D721Med (cell line): ENCODE measurements at regions not wholly inside any gene's neighbourhood (a gene's known extent, or its start where the extent isn't known, plus 50 kb on each side); places are given as distances from the start of the nearest gene placed in this dataset.

Experiments used
- DNase-seq: peaks from one replicate; pipeline ENCODE4 v3.0.0; 2011; ENCODE audit warnings: low spot score; ENCODE audit not compliant: insufficient read length
- FAIRE-seq: peaks from 2 replicates; lab custom pipeline; 2011; peaks lifted over from hg19 to GRCh38; lab: Jason Lieb, UNC
- TF ChIP-seq, protein P1 (sequence below): IDR thresholded peaks from 2 replicates; pipeline ENCODE4 v1.5.1; 2012; ENCODE audit warnings: mild to moderate bottlenecking, control low read depth; ENCODE audit not compliant: insufficient read depth; ENCODE audit errors: missing control alignments

DNA sequence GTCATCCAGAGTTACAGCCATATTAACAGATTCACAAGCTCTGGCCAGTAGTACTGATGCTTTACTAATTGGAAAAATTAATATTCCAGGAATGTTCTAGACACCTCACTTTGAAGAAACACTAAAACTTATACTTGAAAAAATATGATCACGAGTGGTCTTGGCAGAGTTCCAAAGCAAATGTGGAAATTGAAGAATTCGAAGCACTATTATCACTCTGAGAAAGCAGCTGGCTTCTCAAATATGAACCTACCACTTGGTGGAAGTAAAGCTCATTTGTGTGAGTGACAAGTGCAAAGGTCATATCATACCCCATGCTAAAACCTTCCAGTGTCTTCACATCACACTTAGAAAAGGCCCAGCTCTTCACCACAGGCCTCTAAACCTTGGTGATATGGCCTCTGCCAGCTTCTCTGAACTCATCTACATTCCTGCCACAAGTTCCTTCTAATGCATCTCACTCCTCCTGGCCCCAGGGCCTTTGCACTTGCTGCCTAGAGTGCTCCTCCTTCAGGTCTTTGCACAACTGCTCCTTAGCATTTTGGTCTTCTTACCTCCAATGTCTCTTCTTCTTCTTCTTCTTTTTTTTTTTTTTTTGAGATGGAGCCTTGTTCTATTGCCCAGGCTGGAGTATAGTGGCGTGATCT lies 175.7 kb upstream of the SMIM23 start:
- DNase-seq (no peak), FAIRE-seq (no peak)
- TF ChIP-seq, protein P1, sequence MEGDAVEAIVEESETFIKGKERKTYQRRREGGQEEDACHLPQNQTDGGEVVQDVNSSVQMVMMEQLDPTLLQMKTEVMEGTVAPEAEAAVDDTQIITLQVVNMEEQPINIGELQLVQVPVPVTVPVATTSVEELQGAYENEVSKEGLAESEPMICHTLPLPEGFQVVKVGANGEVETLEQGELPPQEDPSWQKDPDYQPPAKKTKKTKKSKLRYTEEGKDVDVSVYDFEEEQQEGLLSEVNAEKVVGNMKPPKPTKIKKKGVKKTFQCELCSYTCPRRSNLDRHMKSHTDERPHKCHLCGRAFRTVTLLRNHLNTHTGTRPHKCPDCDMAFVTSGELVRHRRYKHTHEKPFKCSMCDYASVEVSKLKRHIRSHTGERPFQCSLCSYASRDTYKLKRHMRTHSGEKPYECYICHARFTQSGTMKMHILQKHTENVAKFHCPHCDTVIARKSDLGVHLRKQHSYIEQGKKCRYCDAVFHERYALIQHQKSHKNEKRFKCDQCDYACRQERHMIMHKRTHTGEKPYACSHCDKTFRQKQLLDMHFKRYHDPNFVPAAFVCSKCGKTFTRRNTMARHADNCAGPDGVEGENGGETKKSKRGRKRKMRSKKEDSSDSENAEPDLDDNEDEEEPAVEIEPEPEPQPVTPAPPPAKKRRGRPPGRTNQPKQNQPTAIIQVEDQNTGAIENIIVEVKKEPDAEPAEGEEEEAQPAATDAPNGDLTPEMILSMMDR, result no peak

DNA sequence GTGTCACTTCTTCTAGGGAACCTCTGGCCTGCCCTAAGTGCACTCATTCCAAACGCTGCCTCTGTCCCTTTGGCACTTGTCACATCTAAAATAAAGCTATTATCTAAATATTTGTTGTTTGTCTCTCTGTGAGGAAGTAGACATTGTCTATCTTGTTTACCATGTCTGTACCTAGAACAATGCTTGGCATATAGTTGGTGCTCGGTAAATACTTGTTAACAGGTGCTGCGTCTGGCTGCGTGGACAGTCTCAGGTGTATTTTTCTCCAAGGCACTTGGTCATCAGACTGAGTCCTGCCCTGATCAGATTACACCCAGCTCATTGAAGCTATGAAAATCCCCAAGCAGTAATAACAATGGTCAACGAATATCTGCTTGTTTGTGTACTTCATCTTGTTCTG lies 174.9 kb upstream of the SMIM23 start:
- TF ChIP-seq, protein P1, result no peak
- DNase-seq (no peak), FAIRE-seq (no peak)

DNA sequence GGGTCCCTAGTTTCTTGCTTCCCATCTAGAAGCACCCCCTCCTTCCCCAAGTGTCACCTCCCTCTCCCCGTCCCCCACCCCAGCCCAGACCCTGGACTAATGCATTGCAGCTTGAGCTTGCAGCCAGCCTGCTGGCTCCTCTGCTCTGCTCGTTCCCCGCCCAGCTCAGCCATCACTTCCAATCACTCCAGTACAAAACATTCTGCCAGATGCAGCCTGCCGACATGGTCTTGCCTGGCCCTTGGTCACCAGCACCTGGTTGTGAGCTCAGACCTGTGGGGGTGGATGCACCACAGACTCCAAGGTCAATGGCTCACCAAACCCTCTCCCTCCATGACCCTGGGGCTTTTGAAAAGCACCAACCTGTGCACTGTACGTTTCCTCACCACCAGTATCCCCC lies 172.9 kb upstream of the SMIM23 start:
- no peak for DNase-seq
- TF ChIP-seq, protein P1, result no peak
- FAIRE-seq, result no peak

DNA sequence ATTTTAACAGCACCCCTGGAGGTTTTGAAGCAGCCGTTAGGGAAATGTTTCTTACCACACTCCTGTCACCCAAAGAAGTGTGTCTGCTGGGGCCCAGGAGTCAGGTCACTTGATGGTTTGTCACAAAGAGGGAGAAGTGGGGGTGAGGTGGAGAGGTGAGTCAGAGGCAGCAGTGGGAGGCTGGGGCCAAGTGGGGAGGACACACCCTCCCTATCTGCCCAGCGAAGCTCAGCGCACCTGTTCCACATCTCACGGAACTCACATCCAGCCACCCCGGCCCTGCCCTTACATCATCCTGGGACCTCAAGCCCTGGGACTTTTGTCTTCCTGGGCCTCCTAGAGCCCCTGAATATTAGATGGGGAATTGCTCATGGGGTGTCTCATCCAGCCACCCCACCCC lies 171.1 kb upstream of the SMIM23 start:
- TF ChIP-seq, protein P1, result no peak

DNA sequence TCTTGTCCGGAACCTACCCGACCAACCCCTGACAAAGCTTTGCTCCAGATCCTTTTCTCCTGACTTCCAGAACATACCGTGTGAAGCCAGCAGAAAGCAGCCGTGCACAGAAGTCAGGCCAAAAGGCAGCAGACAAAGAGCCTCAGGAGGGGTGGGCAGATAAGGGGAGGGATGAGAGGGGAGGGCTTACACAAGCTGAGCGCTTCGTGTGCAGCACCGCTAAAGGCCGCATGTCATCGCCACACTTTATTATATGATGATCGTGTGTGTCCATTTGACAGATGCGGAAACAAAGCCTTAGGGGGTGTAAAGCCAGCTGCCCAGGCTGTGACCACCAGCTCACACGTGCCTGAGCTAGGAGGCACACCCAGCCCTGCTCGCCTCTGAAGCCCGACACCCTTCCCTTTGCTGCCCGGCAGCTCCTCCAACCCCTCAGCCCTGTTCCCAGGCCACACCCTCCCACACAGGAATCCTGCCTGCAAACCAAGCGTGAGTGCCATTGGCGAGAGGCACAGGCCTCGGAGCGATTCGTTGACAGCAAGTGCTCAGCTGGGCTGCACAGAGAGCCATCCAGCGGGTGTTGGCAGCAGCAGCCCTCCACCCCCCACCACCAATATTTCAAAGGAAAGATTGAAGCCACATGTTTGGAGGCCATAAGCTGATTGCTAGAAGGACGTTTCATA lies 170.5 kb upstream of the SMIM23 start:
- TF ChIP-seq, protein P1, result no peak
- no peak for FAIRE-seq
- no peak for DNase-seq

More for the DNA sequence above, 171.1 kb upstream of the SMIM23 start:
- DNase-seq (no peak), FAIRE-seq (no peak)

DNA sequence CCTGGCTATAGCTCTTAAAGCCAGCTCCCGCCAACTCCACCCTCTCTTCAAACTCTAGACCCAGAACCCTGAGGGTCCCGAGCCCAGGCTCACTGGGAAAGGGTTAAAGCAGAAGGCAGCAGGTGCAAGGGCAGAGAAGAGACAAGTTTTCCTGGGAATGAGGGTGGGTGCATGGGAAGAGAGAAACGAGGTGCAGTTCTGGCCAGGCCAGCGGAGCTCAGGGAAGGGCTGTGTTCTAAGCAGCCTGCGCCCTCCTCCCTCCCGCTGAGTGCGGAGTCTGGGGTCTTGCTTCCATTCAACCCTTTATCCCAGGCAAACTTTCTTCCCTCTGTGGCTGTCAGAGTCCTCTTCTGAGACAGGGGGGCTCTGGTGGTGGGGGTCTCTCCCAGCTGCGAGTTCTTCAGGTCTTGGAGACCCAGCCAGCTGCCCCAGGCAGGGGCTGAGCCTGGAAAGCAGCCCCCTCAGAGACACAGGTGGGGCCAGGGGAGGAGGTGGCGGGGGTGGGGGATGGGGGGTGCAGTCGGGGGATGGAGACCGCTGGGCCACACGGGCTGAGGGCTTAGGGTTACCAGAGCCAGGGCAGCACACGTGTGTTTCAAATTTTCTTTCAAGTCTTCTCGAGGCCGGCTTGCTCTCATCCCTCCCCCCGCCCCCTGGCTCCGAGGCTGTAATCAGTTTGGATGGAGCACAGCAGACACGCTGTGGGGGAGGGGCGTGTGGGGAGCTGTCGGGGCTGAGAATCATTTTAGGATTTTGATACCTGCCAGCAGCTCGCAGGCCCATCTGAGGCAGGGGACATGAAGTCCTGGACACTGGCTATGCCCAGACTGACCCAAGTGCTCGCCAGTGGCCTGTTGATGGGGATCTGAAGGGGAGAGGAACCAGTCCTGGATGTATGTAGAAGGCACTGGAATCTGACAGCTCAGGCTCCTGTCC lies 169.6 kb upstream of the SMIM23 start:
- TF ChIP-seq, protein P1, result no peak
- no peak for DNase-seq
- FAIRE-seq, result no peak
